Mesenchymal stem cell (in vitro differentiated cells and primary cell): ENCODE measurements at regions not wholly inside any gene's neighbourhood (a gene's known extent, or its start where the extent isn't known, plus 50 kb on each side); places are given as distances from the start of the nearest gene placed in this dataset.
A peak's percentile ranks its signal among the peaks of the same experiment; 100 is the strongest.

Experiments
- DNase-seq: peaks from one replicate; pipeline ENCODE4 v3.0.0-alpha.2; 2013
- H2AFZ ChIP-seq: one replicate; pipeline ENCODE4 v1.6.1; 2013; ENCODE audit warnings: low read depth, mild to moderate bottlenecking, control low read depth, inconsistent platforms, low read length, moderate library complexity
- H2AK5ac ChIP-seq: 2 replicates; pipeline ENCODE4 v1.6.1; 2013; ENCODE audit warnings: low read length, moderate library complexity, mild to moderate bottlenecking, inconsistent platforms; ENCODE audit not compliant: severe bottlenecking
- H2BK120ac ChIP-seq: one replicate; pipeline ENCODE4 v1.6.1; 2013; ENCODE audit warnings: low read depth, mild to moderate bottlenecking, inconsistent platforms, low read length, moderate library complexity
- H2BK12ac ChIP-seq, 2 experiments: one replicate each; pipeline ENCODE4 v1.6.1; 2013; ENCODE audit warnings: inconsistent platforms in 2 of 2, low read length in 2 of 2, mild to moderate bottlenecking in 2 of 2, moderate library complexity in 2 of 2, control low read depth in 1 of 2
- H2BK15ac ChIP-seq: one replicate; pipeline ENCODE4 v1.6.1; 2013; ENCODE audit warnings: mild to moderate bottlenecking, low read depth, inconsistent platforms; ENCODE audit not compliant: poor library complexity, severe bottlenecking
- H2BK5ac ChIP-seq: 2 replicates; pipeline ENCODE4 v1.6.1; 2013; ENCODE audit warnings: low read depth, mild to moderate bottlenecking, low read length, control low read depth, inconsistent platforms; ENCODE audit not compliant: poor library complexity, severe bottlenecking
- H3K14ac ChIP-seq, 2 experiments: one replicate each; pipeline ENCODE4 v1.6.1; 2013; ENCODE audit warnings: inconsistent platforms in 2 of 2, low read length in 2 of 2, control low read depth in 1 of 2, mild to moderate bottlenecking in 1 of 2, moderate library complexity in 1 of 2
- H3K18ac ChIP-seq, 2 experiments: one replicate each; pipeline ENCODE4 v1.6.1; 2013; ENCODE audit warnings: inconsistent platforms in 2 of 2, low read length in 2 of 2, control low read depth in 1 of 2, low read depth in 1 of 2, mild to moderate bottlenecking in 1 of 2
- H3K23ac ChIP-seq, 2 experiments: one replicate each; pipeline ENCODE4 v1.6.1; 2013; ENCODE audit warnings: inconsistent platforms in 2 of 2, low read length in 2 of 2, mild to moderate bottlenecking in 2 of 2, moderate library complexity in 2 of 2, control low read depth in 1 of 2
- H3K27ac ChIP-seq: 2 replicates; pipeline ENCODE4 v1.5.1; 2013; ENCODE audit warnings: mild to moderate bottlenecking, moderate library complexity, low read length, control low read depth, inconsistent platforms; ENCODE audit not compliant: poor library complexity, severe bottlenecking
- H3K27me3 ChIP-seq, 2 experiments: 2 replicates each; pipeline versions ENCODE4 v1.6.1 to v1.7.0; 2013; ENCODE audit warnings: low read length in 2 of 2, mild to moderate bottlenecking in 2 of 2, moderate library complexity in 2 of 2, control low read depth in 1 of 2, inconsistent platforms in 1 of 2; ENCODE audit not compliant: control insufficient read depth in 1 of 2, insufficient read depth in 1 of 2
- H3K36me3 ChIP-seq, 2 experiments: 2 replicates each; pipeline versions ENCODE4 v1.6.1 to v1.7.0; 2013; ENCODE audit warnings: low read length in 2 of 2, control low read depth in 1 of 2, inconsistent platforms in 1 of 2, low read depth in 1 of 2, mild to moderate bottlenecking in 1 of 2; ENCODE audit not compliant: insufficient read depth in 2 of 2, control insufficient read depth in 1 of 2
- H3K4ac ChIP-seq, 2 experiments: one replicate each; pipeline ENCODE4 v1.6.1; 2013; ENCODE audit warnings: inconsistent platforms in 2 of 2, low read length in 2 of 2, mild to moderate bottlenecking in 2 of 2, moderate library complexity in 2 of 2, control low read depth in 1 of 2, low read depth in 1 of 2
- H3K4me1 ChIP-seq: 2 replicates; pipeline ENCODE4 v1.6.1; 2013; ENCODE audit warnings: low read depth, low read length, control low read depth; ENCODE audit not compliant: control insufficient read depth, insufficient read depth
- H3K4me2 ChIP-seq: 2 replicates; pipeline ENCODE4 v1.6.1; 2013; ENCODE audit warnings: low read length, mild to moderate bottlenecking, inconsistent platforms; ENCODE audit not compliant: poor library complexity, severe bottlenecking
- H3K4me3 ChIP-seq, 2 experiments: 2 replicates each; pipeline versions ENCODE4 v1.5.1 to v1.7.0; 2013; ENCODE audit warnings: low read length in 2 of 2, mild to moderate bottlenecking in 2 of 2, control low read depth in 1 of 2, low read depth in 1 of 2; ENCODE audit not compliant: insufficient read depth in 1 of 2
- H3K79me1 ChIP-seq: replicated peaks from 2 replicates; pipeline ENCODE4 v1.6.1; 2013; ENCODE audit warnings: mild to moderate bottlenecking, control low read depth, low read length, inconsistent platforms; ENCODE audit not compliant: poor library complexity, severe bottlenecking
- H3K9ac ChIP-seq: 2 replicates; pipeline ENCODE4 v1.7.0; 2013; ENCODE audit warnings: mild to moderate bottlenecking, low read length, moderate library complexity
- H3K9me3 ChIP-seq: 2 replicates; pipeline ENCODE4 v1.7.0; 2013; ENCODE audit warnings: mild to moderate bottlenecking, low read length; ENCODE audit not compliant: control insufficient read depth
- H4K8ac ChIP-seq: one replicate; pipeline ENCODE4 v1.6.1; 2013; ENCODE audit warnings: inconsistent platforms, mild to moderate bottlenecking, low read length, moderate library complexity
- H4K91ac ChIP-seq: one replicate; pipeline ENCODE4 v1.6.1; 2013; ENCODE audit warnings: mild to moderate bottlenecking, low read length, inconsistent platforms
- WGBS: methylation state at CpG from one replicate; pipeline ENCODE4 v1.1.7; 2013; ENCODE audit warnings: mixed read lengths; 5-methylcytosine and 5-hydroxymethylcytosine counted together

GRCh38 chr6:3540253-3540820, 83.5 kb upstream of the SLC22A23 start:
- H2BK12ac ChIP-seq, result no peak overlapping the region
- no peaks in the 10 kb centered on the region for H3K36me3 ChIP-seq
- WGBS, result 96% methylated on average over 8 of the region's 8 CpGs
- H3K27me3 ChIP-seq, result peaks cover 0 to 8% of the 10 kb centered on the region in 2 experiments
- no peak overlapping the region for H4K8ac ChIP-seq
- DNase-seq, result no peak
- no peak overlapping the region for H3K23ac ChIP-seq
- no peak overlapping the region for H3K27ac ChIP-seq
- no peak overlapping the region for H3K18ac ChIP-seq
- H2BK120ac ChIP-seq, result no peak overlapping the region
- no peaks in the 10 kb centered on the region for H3K4me1 ChIP-seq
- no peak overlapping the region for H3K4me3 ChIP-seq
- no peak overlapping the region for H2AFZ ChIP-seq
- H4K91ac ChIP-seq, result no peak overlapping the region
- no peak overlapping the region for H2BK5ac ChIP-seq
- H3K4me2 ChIP-seq, result no peak overlapping the region
- H2BK15ac ChIP-seq, result no peak overlapping the region
- H3K4ac ChIP-seq, result no peak overlapping the region
- peak overlapping the region in 1 of 2 experiments; percentile 61 for H3K14ac ChIP-seq
- no peaks in the 10 kb centered on the region for H3K9me3 ChIP-seq
- H3K9ac ChIP-seq, result no peak overlapping the region
- H2AK5ac ChIP-seq, result no peak overlapping the region
- no peaks in the 10 kb centered on the region for H3K79me1 ChIP-seq

- Histone ChIP-seq H3K9ac (no peak overlapping the region), H3K4me3 (no peak overlapping the region), H3K14ac (no peak overlapping the region), H2AFZ (no peak overlapping the region), H3K27ac (no peak overlapping the region), H2AK5ac (no peak overlapping the region), H3K36me3 (no peaks in the 10 kb centered on the region), H2BK5ac (no peak overlapping the region), H2BK15ac (no peak overlapping the region), H2BK120ac (no peak overlapping the region), H3K27me3 (peaks cover 0 to 8% of the 10 kb centered on the region in 2 experiments), H3K79me1 (no peaks in the 10 kb centered on the region), H3K18ac (no peak overlapping the region), H3K4ac (no peak overlapping the region), H3K9me3 (no peaks in the 10 kb centered on the region), H2BK12ac (no peak overlapping the region), H3K4me2 (no peak overlapping the region), H4K8ac (no peak overlapping the region), H4K91ac (no peak overlapping the region), H3K4me1 (no peaks in the 10 kb centered on the region), H3K23ac (no peak overlapping the region)
- no peak for DNase-seq
- 93% methylated on average over 6 of the region's 6 CpGs for WGBS
These were observed 81.7 kb upstream of the SLC22A23 start for GRCh38 chr6:3538536-3538935.

- Histone ChIP-seq H2BK5ac (no peak overlapping the region), H3K14ac (no peak overlapping the region), H3K79me1 (no peaks in the 10 kb centered on the region), H2BK12ac (no peak overlapping the region), H3K4me3 (no peak overlapping the region), H3K23ac (no peak overlapping the region), H3K4me2 (no peak overlapping the region), H3K9ac (no peak overlapping the region), H3K27ac (no peak overlapping the region), H2AFZ (no peak overlapping the region), H4K8ac (no peak overlapping the region), H2BK120ac (no peak overlapping the region), H3K27me3 (no peaks in the 10 kb centered on the region), H4K91ac (no peak overlapping the region), H3K18ac (no peak overlapping the region), H3K4me1 (no peaks in the 10 kb centered on the region), H2AK5ac (no peak overlapping the region), H2BK15ac (no peak overlapping the region), H3K9me3 (peaks cover 3% of the 10 kb centered on the region), H3K36me3 (no peaks in the 10 kb centered on the region), H3K4ac (no peak overlapping the region)
- DNase-seq, result no peak
- whole genome bisulfite sequencing, result 95% methylated on average over 8 of the region's 8 CpGs
These were observed 80.1 kb upstream of the SLC22A23 start for GRCh38 chr6:3536901-3537300.

GRCh38 chr6:3535776-3536435, 79.1 kb upstream of the SLC22A23 start:
- H2BK120ac ChIP-seq, result no peak overlapping the region
- no peak overlapping the region for H2BK12ac ChIP-seq
- no peak overlapping the region for H3K27ac ChIP-seq
- H2BK5ac ChIP-seq, result no peak overlapping the region
- H2AFZ ChIP-seq, result no peak overlapping the region
- no peak overlapping the region for H2AK5ac ChIP-seq
- no peak overlapping the region for H3K4me3 ChIP-seq
- no peak overlapping the region for H3K14ac ChIP-seq
- peaks cover 3% of the 10 kb centered on the region for H3K9me3 ChIP-seq
- no peak overlapping the region for H3K4ac ChIP-seq
- H2BK15ac ChIP-seq, result no peak overlapping the region
- H4K8ac ChIP-seq, result no peak overlapping the region
- no peak overlapping the region for H3K9ac ChIP-seq
- H3K79me1 ChIP-seq, result no peaks in the 10 kb centered on the region
- H3K27me3 ChIP-seq, result no peaks in the 10 kb centered on the region
- no peak overlapping the region for H3K4me2 ChIP-seq
- no peak overlapping the region for H3K23ac ChIP-seq
- no peak overlapping the region for H3K18ac ChIP-seq
- no peak for DNase-seq
- WGBS, result 91% methylated on average over 17 of the region's 19 CpGs
- H3K36me3 ChIP-seq, result no peaks in the 10 kb centered on the region
- no peaks in the 10 kb centered on the region for H3K4me1 ChIP-seq
- H4K91ac ChIP-seq, result no peak overlapping the region
